A549 (cell line): ENCODE measurements at regions not wholly inside any gene's neighbourhood (a gene's known extent, or its start where the extent isn't known, plus 50 kb on each side); places are given as distances from the start of the nearest gene placed in this dataset.

Experiments
- CTCF ChIP-seq: fragments of >200 bp; sonication (Bioruptor Twin); formaldehyde crosslinking; IDR thresholded peaks from 3 replicates; pipeline ENCODE4 v1.5.1; 2016
- EP300 ChIP-seq, 2 experiments: fragments of >200 bp; sonication (Bioruptor Twin); formaldehyde crosslinking; IDR thresholded peaks; 2 replicates in 1 of 2; 3 replicates in 1 of 2; pipeline ENCODE4 v1.6.1; 2016 to 2017
- POLR2A ChIP-seq: IDR thresholded peaks from 2 replicates; pipeline ENCODE4 v1.6.1; 2012; ENCODE audit warnings: mild to moderate bottlenecking, low read length

GRCh38 chr12:67070307-67070600, 198.9 kb upstream of the CAND1 start:
- TF ChIP-seq CTCF (no peak), EP300 (IDR thresholded peaks at IDR 0.05) (no peak), POLR2A (no peak)
